Duodenal mucosa (tissue), 2 donors: ENCODE measurements at regions not wholly inside any gene's neighbourhood (a gene's known extent, or its start where the extent isn't known, plus 50 kb on each side); places are given as distances from the start of the nearest gene placed in this dataset.

ENCODE experiments used
- H3K27ac ChIP-seq: one replicate; pipeline ENCODE4 v1.7.0; 2013; ENCODE audit warnings: low read depth, low read length
- H3K27me3 ChIP-seq, 2 donors: one replicate each; pipeline ENCODE4 v1.7.0; 2013; ENCODE audit warnings: low read length in 2 of 2, control low read depth in 1 of 2; ENCODE audit not compliant: insufficient read depth in 2 of 2, control insufficient read depth in 1 of 2
- H3K36me3 ChIP-seq, 2 donors: one replicate each; pipeline ENCODE4 v1.7.0; 2013; ENCODE audit warnings: low read length in 2 of 2, control low read depth in 1 of 2; ENCODE audit not compliant: insufficient read depth in 2 of 2, control insufficient read depth in 1 of 2
- H3K4me1 ChIP-seq, 2 donors: one replicate each; pipeline ENCODE4 v1.7.0; 2013; ENCODE audit warnings: low read length in 2 of 2, control low read depth in 1 of 2; ENCODE audit not compliant: insufficient read depth in 2 of 2, control insufficient read depth in 1 of 2
- H3K4me3 ChIP-seq, 2 donors: one replicate each; pipeline ENCODE4 v1.7.0; 2013; ENCODE audit warnings: low read length in 2 of 2, low read depth in 1 of 2
- H3K9ac ChIP-seq, 2 donors: one replicate each; pipeline ENCODE4 v1.7.0; 2013; ENCODE audit warnings: low read length in 2 of 2, low read depth in 1 of 2
- H3K9me3 ChIP-seq, 2 donors: one replicate each; pipeline ENCODE4 v1.7.0; 2013; ENCODE audit warnings: low read length in 2 of 2, control low read depth in 1 of 2; ENCODE audit not compliant: control insufficient read depth in 1 of 2

DNA sequence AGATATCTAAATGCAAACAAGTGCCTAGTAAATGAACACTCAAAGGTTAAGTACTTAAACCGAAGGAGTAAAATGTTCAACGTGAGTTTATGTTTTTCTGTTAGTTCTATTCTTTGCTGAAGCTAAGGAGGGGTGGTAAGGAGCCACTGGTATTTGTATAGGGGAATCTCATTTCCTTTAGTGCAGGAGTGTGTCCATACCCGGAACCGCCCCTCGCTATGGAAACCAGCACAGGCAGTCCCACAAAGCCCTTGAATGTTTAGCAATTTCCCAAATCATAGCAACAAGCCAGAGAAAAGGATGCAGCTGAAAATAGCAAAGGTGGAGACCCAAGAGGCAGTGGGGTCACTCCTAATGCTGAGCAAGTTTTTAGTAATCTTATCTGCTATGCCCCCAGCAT lies 78.8 kb upstream of the STK32A start:
- no peaks in the 10 kb centered on the region for H3K27me3 ChIP-seq
- no peak overlapping the region for H3K27ac ChIP-seq
- H3K9me3 ChIP-seq: no peaks in the 10 kb centered on the region
- no peaks in the 10 kb centered on the region for H3K36me3 ChIP-seq
- H3K9ac ChIP-seq: no peak overlapping the region
- no peak overlapping the region for H3K4me3 ChIP-seq
- no peaks in the 10 kb centered on the region for H3K4me1 ChIP-seq

DNA sequence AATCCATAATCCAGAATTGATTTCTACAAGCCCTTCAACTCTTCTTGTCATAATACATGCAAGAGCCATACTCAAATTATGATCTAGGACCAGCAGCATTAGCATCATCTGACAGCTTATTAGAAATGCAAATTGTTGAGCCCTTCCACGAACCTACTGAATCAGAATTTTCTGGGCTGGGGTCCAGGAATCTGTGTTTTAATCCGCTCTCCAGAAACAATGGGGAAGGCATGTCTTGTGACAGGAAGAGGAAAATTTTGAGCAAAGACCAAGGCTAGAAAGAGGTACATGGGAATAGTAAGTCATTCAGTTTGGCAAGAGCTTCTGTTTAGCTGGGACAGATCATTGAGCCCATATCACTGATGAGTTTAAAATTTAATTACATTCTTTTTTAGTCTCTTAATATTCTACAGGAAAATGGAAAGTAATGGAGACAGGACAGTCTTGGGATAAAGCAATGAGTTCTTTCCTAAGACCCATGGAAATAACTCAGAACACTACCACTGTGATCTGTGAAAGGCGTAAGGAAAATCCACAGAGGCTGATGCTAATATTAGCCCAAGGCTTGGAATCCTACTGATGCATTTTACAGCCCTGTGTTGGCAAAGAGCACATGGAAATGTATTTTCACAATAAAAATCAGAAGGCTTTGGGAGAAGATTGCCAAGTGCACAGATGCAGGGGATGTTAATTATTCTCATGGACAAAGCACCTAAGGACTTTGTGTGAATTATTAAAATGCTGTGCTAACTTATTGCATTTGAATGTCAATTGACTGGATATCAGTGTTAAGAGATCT lies 73.7 kb upstream of the STK32A start:
- Histone ChIP-seq H3K4me1 (no peaks in the 10 kb centered on the region), H3K27ac (no peak overlapping the region)

DNA sequence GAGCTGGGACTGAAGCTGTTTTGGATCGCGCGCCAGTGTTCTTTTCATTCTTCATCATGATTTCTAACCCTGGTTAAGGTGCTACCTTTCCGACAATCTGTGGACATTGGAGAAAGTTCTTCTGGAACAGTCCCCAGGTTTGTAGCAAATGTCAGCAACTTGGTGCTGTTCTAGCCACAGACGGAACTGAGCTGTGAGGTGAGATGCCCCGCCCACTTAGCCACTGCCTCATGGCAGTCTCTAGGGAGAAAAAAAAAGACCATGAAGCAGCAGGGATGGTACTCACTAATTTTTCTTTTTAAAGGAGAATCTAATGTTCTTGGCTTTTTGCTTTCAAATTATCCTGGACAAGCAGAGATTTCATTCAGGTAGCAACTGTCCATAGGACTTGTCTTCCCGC lies 72.1 kb upstream of the STK32A start:
- H3K27me3 ChIP-seq: no peaks in the 10 kb centered on the region
- no peak overlapping the region for H3K9ac ChIP-seq
- H3K9me3 ChIP-seq: no peaks in the 10 kb centered on the region
- H3K4me1 ChIP-seq: peaks cover 0 to 4% of the 10 kb centered on the region in 2 donors
- H3K4me3 ChIP-seq: no peak overlapping the region
- H3K36me3 ChIP-seq: no peaks in the 10 kb centered on the region
- H3K27ac ChIP-seq: no peak overlapping the region

More for the DNA sequence above, 73.7 kb upstream of the STK32A start:
- no peaks in the 10 kb centered on the region for H3K36me3 ChIP-seq
- no peaks in the 10 kb centered on the region for H3K27me3 ChIP-seq
- H3K4me3 ChIP-seq: no peak overlapping the region
- H3K9ac ChIP-seq: no peak overlapping the region
- no peaks in the 10 kb centered on the region for H3K9me3 ChIP-seq

DNA sequence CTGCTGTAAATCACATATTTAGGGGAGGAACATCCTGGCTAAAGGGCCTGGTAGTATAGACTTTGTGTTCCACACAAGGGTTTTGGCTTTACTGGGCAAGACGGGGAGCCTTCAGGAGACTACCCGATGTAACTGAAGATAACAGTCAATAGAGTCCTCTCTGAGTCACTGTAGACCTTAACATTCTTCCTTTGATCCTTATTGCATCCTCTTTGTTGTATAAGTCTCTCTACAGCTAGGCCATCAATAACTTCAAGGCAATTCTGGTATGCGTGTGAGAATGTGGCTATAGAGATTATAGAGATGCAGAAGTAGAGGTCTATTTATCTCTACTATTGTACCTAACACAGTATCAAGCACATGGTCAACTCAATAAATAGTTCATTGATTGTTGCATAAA lies 67.3 kb upstream of the STK32A start:
- Histone ChIP-seq H3K4me3 (no peak overlapping the region), H3K9ac (no peak overlapping the region), H3K27ac (no peak overlapping the region), H3K4me1 (peaks cover 19 to 20% of the 10 kb centered on the region in 2 donors), H3K27me3 (no peaks in the 10 kb centered on the region), H3K9me3 (no peaks in the 10 kb centered on the region), H3K36me3 (no peaks in the 10 kb centered on the region)

DNA sequence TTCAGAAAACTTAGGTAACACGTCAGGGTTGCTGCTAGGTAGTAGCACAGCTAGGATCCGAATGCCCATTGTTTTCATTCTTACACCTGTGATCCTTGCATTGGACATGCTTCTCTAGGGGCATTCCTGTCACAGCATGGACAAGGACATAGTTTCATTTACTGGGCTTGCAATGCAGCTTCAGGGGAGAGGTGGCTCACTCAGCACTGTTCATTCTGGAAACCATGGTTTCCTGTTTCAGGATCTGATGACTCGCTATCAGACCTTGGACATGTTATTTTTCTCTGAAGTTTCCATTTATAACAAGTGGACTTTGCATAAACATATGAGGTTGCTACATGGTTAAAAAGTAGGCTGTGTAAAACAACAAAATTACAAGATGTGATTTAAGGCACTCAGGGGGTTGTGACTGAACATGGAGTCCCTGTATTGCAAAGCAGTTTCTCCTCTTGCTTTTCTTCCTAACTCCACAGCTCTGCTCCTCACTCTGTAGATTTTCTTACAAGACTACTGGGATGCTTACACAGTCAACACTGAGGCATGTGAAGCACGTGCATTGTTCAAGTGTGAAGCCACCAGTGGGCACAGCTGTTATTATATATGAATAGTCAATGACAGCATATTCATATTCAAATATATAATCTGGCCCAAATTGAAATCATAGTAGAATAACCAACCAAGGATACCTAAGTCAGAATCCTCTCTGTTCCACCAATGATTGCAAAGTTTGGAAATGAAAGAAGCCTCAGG lies 66.1 kb upstream of the STK32A start:
- Histone ChIP-seq H3K9ac (no peak overlapping the region), H3K27ac (no peak overlapping the region), H3K4me1 (peaks cover 20% of the 10 kb centered on the region in 2 donors)

DNA sequence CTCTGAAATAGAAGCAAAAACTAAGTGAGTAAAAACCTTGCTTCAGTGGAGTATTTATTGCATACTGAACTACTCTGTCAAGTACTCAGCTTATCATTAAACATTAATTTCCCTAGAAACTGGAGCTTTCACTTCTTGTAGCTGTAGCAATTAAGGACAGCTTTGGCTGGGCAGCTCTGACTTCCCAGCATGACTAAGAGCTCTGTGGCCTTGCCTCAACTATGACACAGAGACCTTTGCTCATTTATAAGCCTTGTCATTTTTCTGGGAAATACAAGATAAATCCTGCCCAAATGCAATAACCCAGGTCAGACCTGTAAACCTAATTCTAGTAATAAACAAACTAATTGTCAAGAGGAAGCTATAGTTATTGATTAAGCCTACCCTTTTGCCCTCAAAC lies 65.4 kb upstream of the STK32A start:
- Histone ChIP-seq H3K27ac (no peak overlapping the region), H3K9ac (no peak overlapping the region), H3K36me3 (no peaks in the 10 kb centered on the region), H3K4me1 (peaks cover 23 to 25% of the 10 kb centered on the region in 2 donors), H3K4me3 (no peak overlapping the region), H3K27me3 (no peaks in the 10 kb centered on the region), H3K9me3 (no peaks in the 10 kb centered on the region)

More for the DNA sequence above, 66.1 kb upstream of the STK32A start:
- no peaks in the 10 kb centered on the region for H3K9me3 ChIP-seq
- no peak overlapping the region for H3K4me3 ChIP-seq
- H3K27me3 ChIP-seq: no peaks in the 10 kb centered on the region
- H3K36me3 ChIP-seq: no peaks in the 10 kb centered on the region

DNA sequence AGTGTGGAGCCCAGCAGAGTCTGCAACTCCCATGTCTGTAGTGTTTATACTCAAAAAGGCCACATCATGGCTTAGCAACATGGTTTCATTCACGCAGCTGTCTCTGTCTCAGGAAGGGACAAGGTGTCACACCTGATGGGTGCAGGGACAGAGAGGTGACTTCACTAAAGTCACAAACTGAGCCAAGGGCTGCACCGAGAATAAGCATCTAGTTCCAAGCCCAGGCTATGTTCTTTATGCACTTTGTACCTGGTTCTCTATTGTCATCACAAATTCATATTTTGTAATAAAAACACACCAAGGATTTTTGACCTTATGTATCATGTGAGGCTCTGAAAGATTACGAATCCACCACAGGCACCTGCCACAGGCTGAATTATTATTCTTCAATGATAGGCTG lies 64.9 kb upstream of the STK32A start:
- no peak overlapping the region for H3K4me3 ChIP-seq
- H3K9me3 ChIP-seq: no peaks in the 10 kb centered on the region
- no peak overlapping the region for H3K27ac ChIP-seq
- H3K4me1 ChIP-seq: peaks cover 28 to 30% of the 10 kb centered on the region in 2 donors
- H3K9ac ChIP-seq: no peak overlapping the region
- H3K36me3 ChIP-seq: no peaks in the 10 kb centered on the region
- no peaks in the 10 kb centered on the region for H3K27me3 ChIP-seq

DNA sequence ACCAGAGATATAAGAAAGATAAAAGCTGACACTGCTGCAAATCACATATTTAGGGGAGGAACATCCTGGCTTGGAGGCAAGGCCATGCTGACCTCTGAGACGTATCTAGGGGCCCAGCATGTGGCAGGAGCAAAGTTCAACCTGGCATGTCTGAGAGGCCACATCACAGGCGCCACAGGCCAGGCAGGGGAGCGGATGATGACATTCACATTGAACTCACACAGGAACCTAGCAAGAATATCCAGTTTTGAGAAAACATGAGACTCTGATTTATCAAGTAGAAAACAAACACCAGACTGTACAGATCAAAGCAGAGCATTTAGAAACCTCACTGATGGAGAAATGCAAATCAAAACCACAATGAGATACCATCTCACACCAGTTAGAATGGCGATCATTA lies 64.2 kb upstream of the STK32A start:
- Histone ChIP-seq H3K4me3 (no peak overlapping the region), H3K9ac (no peak overlapping the region), H3K27ac (no peak overlapping the region), H3K9me3 (no peaks in the 10 kb centered on the region), H3K27me3 (no peaks in the 10 kb centered on the region), H3K36me3 (no peaks in the 10 kb centered on the region), H3K4me1 (peaks cover 29 to 35% of the 10 kb centered on the region in 2 donors)

DNA sequence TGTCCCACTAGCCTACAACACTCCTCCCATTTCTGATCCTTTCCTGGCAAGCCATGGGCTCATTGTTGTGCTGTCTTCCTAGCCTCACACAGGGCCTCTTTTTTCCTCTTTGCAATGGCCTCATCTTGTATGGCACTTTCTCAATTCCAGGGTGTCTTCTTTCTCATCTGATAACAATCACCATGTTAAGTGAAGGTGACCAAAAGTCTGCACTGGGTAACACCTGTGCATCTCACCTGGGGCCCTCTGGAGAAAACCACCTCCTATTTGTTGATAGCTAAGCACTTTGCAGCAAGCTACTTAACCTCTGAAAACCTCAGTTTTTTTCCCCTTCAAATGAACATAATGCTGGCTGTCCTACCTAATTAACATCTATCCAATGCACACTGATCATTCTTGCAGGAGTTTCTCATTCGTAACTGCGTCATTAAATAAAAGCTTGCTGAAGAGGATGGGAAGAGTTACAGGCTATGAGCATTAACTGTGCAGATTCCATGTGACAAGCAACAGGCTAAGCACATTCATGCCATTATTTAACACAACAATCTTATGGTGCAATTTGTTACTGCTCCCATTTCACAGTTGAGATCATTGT lies 60.1 kb upstream of the STK32A start:
- Histone ChIP-seq H3K4me3 (no peak overlapping the region), H3K4me1 (peaks cover 27 to 34% of the 10 kb centered on the region in 2 donors), H3K27me3 (no peaks in the 10 kb centered on the region), H3K27ac (no peak overlapping the region), H3K9me3 (no peaks in the 10 kb centered on the region), H3K36me3 (no peaks in the 10 kb centered on the region), H3K9ac (no peak overlapping the region)

DNA sequence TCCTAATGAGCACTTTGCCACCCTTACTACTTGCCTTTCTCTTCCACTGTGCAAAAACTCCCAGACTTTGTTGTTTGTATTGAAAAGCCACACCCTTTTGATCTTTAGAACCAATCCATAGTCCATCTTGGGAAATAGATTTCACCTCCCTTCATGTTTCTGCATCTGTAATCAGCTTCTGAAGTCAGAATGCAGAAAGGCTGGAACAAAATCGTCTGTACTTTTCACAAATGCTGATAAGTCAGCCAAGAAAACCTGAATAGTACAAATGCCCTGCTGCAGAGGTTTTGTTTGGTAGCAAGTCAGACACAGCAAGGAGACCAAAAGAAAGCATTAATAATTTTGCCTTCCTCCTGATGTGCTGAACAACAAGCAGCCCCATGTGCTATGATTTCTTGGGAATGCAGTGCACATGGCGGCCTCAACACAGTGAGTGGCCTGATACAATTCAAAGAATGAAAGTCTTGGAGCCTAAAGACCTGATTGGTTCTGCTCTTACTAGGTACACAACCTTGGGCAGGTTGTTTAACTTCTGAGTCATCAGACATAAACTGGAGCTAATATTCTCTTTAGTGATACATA lies 59.2 kb upstream of the STK32A start:
- H3K9ac ChIP-seq: no peak overlapping the region
- peak overlapping the region; percentile 27 for H3K27ac ChIP-seq
- H3K9me3 ChIP-seq: no peaks in the 10 kb centered on the region
- H3K36me3 ChIP-seq: no peaks in the 10 kb centered on the region
- peak overlapping the region in 1 of 2 donors; percentile 7 for H3K4me3 ChIP-seq
- no peaks in the 10 kb centered on the region for H3K27me3 ChIP-seq
- H3K4me1 ChIP-seq: peaks cover 24 to 34% of the 10 kb centered on the region in 2 donors
